COLO668 (cell line): ENCODE measurements at regions not wholly inside any gene's neighbourhood (a gene's known extent, or its start where the extent isn't known, plus 50 kb on each side); places are given as distances from the start of the nearest gene placed in this dataset.

Experiments used
- DNase-seq: peaks from one replicate; lab custom pipeline; 2025; ENCODE audit not compliant: unreplicated experiment; lab: John Stamatoyannopoulos, UW

DNA sequence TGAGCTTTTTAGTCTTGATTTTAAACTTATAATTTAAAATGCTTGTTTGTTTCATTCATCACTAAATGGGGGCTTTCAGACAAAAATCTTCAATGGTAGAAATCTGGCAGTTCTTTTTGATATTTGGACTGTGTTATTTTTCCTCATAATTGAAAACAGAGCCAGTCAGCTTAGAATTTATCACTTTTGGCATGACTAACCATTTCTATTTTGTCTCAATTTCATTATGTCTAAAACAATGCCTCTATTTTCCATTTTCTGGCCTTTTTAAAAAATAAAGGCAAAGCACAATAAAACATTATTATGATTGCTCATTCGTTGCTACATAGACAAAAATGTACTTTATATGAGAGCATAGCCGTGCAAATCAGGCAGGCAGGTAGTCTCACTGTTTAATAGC, 434.5 kb downstream of the XIRP2 start:
- DNase-seq: no peak

DNA sequence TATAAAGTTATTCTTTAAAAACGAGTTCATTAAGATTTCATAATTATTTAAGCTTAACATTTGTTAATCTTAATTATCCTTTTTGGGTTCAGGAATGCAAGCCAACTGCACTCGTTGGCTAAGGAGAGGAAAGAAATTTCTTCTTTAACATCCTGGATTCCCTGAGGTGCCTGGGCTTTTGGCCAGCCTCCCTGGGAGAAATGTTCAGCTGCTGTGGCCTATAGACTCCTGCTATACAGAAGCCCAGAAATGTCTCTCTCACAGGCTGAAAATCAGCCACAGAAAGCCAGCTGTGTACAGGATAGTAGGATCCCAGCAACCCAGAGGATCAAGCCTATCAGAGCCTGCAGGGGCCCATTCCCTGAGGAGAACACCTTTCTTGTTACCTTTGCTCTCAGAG, 430.3 kb downstream of the XIRP2 start:
- DNase-seq: no peak

DNA sequence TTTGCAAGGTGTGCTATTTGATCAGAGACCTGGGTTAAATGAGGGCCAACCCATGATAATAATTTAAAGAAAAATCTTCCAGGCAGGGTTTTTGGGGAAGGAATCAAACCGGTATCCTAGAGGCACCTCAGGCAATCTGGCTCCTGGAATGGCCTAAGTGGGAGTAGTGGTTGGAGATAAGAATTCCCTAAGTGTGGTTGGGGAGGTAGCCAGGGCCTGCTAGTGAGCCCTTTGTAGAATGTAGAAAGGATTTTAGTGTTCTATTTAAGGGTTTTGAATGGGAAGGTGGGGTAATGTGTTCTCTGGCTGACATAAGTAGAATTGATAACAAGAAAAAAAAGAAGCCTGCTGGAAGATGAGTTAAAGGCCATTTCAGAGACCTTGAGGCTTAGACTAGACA, 422.2 kb downstream of the XIRP2 start:
- no peak for DNase-seq
